ENCODE measurements at regions not wholly inside any gene's neighbourhood (a gene's known extent, or its start where the extent isn't known, plus 50 kb on each side); places are given as distances from the start of the nearest gene placed in this dataset.

- H3K4me1 ChIP-seq: no peaks in the 10 kb centered on the region
- H3K36me3 ChIP-seq: no peaks in the 10 kb centered on the region
- H3K9ac ChIP-seq (ENCODE audit: low read depth in 2 of 2, low read length in 2 of 2): no peak overlapping the region
- no peaks in the 10 kb centered on the region for H3K27me3 ChIP-seq
- H3K4me3 ChIP-seq: no peak overlapping the region
- TF ChIP-seq CTCF (IDR thresholded peaks at IDR 0.05): no peak
- intact Hi-C loops (cut with DNase I): no loop called here
- DNase-seq: no peak
- H3K27ac ChIP-seq: no peak overlapping the region
- no peaks in the 10 kb centered on the region for H3K9me3 ChIP-seq
Measured at GRCh38 chr5:14922456-14922855, 50.9 kb upstream of the ANKH start.
